ENCODE measurements at regions not wholly inside any gene's neighbourhood (a gene's known extent, or its start where the extent isn't known, plus 50 kb on each side); places are given as distances from the start of the nearest gene placed in this dataset.
A peak's percentile ranks its signal among the peaks of the same experiment; 100 is the strongest.

DNA sequence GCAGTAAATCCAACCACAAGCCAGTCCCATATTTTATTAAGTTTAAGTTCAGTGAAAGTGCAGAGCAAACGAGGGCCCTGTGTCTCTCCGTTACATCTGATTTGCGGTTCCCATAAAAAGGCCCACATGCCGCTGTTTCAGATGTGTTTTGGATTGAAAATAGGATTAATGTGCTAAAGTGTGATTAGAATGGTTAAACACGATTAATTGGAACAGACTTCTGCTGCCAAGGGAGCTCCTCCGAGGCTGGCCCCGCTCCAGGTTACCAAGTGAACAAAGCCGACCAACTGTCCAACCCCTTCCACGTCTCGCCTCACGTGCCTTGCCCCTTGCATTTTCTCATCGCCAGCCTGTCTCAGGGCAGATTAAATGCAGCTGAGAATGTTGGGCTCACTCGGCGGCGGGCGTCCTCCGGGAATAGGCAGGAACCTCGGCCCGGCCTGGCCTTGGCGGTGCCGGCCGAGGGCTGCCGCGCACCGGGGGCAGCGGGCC is 166.5 kb upstream of the GSC start:
- 13 to 16% methylated on average over 12 to 20 of the region's 26 CpGs for WGBS, 2 donors
- Histone ChIP-seq H3K4me1 (peaks cover 8 to 13% of the 10 kb centered on the region in 2 donors), H3K9me3 (no peaks in the 10 kb centered on the region), H3K4me3 (replicated peaks in 1 of 3) (peak overlapping the region in 1 of 3 donors; percentile 14), H3K36me3 (no peaks in the 10 kb centered on the region), H3K27me3 (no peaks in the 10 kb centered on the region), H3K27ac (peak overlapping the region; percentile 35 to 61 (median 57))
- peak in 1 of 2 donors; percentile 54 for TF ChIP-seq POLR2A (IDR thresholded peaks at IDR 0.05)
- TF ChIP-seq, protein P1, sequence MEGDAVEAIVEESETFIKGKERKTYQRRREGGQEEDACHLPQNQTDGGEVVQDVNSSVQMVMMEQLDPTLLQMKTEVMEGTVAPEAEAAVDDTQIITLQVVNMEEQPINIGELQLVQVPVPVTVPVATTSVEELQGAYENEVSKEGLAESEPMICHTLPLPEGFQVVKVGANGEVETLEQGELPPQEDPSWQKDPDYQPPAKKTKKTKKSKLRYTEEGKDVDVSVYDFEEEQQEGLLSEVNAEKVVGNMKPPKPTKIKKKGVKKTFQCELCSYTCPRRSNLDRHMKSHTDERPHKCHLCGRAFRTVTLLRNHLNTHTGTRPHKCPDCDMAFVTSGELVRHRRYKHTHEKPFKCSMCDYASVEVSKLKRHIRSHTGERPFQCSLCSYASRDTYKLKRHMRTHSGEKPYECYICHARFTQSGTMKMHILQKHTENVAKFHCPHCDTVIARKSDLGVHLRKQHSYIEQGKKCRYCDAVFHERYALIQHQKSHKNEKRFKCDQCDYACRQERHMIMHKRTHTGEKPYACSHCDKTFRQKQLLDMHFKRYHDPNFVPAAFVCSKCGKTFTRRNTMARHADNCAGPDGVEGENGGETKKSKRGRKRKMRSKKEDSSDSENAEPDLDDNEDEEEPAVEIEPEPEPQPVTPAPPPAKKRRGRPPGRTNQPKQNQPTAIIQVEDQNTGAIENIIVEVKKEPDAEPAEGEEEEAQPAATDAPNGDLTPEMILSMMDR (IDR thresholded peaks at IDR 0.05), result no peak
- DNase-seq, result peak; percentile 88 to 89
- intact Hi-C loops (cut with DNase I), result no loop called here

DNA sequence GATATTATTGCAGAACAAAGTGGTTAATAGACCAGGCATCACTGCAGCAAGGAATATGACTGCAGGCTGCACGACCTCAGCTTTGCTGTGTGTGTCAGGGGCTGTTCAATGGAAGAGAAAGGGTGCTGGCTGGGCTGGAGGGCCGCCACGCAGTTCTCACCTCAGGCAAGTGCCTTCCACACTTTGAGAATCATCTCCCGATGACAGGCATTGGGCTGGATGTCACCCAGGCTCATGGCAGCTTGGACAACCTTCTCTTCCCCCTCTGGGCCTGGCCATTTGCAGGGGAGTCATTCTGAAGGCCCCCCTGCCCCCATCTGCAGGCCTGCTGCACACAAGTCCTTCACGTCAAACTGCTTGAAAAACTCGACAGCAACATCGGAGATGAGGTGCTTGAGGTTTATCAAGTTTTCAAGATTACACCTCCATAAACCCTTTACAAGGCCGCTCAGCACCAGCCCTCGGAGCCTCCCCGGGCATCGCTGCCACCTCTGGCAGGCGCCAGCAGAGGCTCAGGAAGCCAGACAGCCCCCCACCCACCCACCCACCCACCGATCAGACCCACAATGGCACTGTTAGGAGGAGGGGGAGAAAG is 165.9 kb upstream of the GSC start:
- TF ChIP-seq, protein P1 (IDR thresholded peaks at IDR 0.05), result no peak
- TF ChIP-seq POLR2A (IDR thresholded peaks at IDR 0.05), result no peak
- no peak overlapping the region for H3K27ac ChIP-seq
- 70 to 73% methylated on average over 7 to 10 of the region's 13 CpGs for WGBS, 2 donors
- H3K36me3 ChIP-seq, result no peaks in the 10 kb centered on the region
- DNase-seq, result no peak
- no peaks in the 10 kb centered on the region for H3K27me3 ChIP-seq
- H3K4me3 ChIP-seq (replicated peaks in 1 of 3), result no peak overlapping the region
- no peaks in the 10 kb centered on the region for H3K9me3 ChIP-seq
- peaks cover 8 to 13% of the 10 kb centered on the region in 2 donors for H3K4me1 ChIP-seq
- intact Hi-C loops (cut with DNase I), result no loop called here

DNA sequence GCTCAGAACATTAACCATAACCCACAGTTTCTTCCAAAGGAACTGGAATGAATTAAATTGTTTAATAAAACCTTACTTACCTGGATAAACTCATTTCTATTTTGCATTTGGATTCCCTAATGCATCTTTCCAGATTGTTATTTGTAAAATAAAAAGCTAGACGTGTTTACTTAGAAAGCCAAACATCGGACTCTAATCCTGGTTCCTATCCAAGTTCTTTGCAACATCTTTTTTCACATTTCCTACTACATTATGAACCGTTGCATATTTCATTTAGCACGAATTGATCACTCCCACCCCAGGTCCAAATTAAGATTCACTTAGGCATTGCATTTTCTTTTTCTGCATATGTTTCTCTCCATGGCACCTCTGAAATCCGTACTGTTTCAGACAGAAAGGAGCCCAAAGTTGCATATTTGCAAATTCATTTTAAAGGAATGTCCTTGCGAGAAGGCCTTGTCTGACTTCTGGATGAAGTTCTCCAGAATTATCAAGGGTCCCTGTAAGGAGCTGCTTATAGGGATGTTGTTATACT is 164.4 kb upstream of the GSC start:
- Histone ChIP-seq H3K4me3 (replicated peaks in 1 of 3) (no peak overlapping the region), H3K27me3 (no peaks in the 10 kb centered on the region), H3K36me3 (no peaks in the 10 kb centered on the region), H3K27ac (no peak overlapping the region), H3K9me3 (no peaks in the 10 kb centered on the region), H3K4me1 (peaks cover 8 to 13% of the 10 kb centered on the region in 2 donors)
- intact Hi-C loops (cut with DNase I), result no loop called here
- no peak for DNase-seq
- TF ChIP-seq POLR2A (IDR thresholded peaks at IDR 0.05), result no peak
- TF ChIP-seq, protein P1 (IDR thresholded peaks at IDR 0.05), result no peak
- 60 to 63% methylated on average over 6 of the region's 6 CpGs for WGBS, 2 donors

DNA sequence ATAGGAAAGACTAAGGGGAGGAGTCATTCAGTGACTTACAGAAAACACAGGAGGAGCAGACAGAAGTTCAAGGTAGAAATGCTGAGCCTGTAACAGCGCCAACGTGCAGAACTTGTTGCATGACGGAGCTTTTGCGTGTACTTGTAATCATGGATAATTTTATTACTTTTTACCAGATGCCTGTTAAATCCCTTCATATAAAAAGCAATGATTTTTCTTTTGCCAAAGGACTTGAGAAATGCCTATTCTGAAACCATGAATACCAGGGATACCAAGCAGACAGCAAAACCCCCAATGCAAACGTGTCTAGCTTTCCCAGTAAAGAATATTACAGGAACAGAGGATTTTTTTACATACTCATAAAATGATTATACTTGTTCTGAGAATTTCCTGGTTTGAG is 163.6 kb upstream of the GSC start:
- peaks cover 8 to 13% of the 10 kb centered on the region in 2 donors for H3K4me1 ChIP-seq
- intact Hi-C loops (cut with DNase I), result no loop called here

DNA sequence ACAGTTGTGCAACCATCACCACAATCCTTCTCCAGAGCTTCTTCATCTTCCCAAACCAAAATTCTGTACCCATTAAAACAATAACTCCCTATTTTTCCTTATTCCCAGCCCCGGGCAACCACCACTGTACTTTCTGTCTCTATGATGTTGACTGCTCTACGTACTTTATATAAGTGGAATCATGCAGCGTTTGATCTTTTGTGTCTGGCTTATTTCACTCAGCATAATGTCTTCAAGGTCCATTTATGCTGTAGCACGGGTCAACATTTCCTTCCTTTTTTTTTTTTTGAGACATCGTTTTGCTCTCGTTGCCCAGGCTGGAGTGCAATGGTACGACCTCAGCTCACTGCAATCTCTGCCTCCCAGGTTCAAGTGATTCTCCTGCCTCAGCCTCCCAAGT is 162.7 kb upstream of the GSC start:
- intact Hi-C loops (cut with DNase I), result no loop called here
- H3K4me1 ChIP-seq, result peaks cover 8 to 13% of the 10 kb centered on the region in 2 donors
- no peak overlapping the region for H3K4me3 ChIP-seq (replicated peaks in 1 of 3)
- H3K27me3 ChIP-seq, result no peaks in the 10 kb centered on the region
- H3K27ac ChIP-seq, result no peak overlapping the region
- no peaks in the 10 kb centered on the region for H3K36me3 ChIP-seq
- WGBS, 2 donors, result 85 to 86% methylated on average over 7 of the region's 7 CpGs
- no peaks in the 10 kb centered on the region for H3K9me3 ChIP-seq
- TF ChIP-seq, protein P1 (IDR thresholded peaks at IDR 0.05), result no peak
- no peak for TF ChIP-seq POLR2A (IDR thresholded peaks at IDR 0.05)
- DNase-seq, result no peak

More for the DNA sequence above, 163.6 kb upstream of the GSC start:
- WGBS, 2 donors, result 82 to 85% methylated on average over 5 of the region's 5 CpGs
- Histone ChIP-seq H3K36me3 (no peaks in the 10 kb centered on the region), H3K4me3 (replicated peaks in 1 of 3) (no peak overlapping the region), H3K27me3 (no peaks in the 10 kb centered on the region), H3K9me3 (no peaks in the 10 kb centered on the region), H3K27ac (no peak overlapping the region)
- TF ChIP-seq POLR2A (IDR thresholded peaks at IDR 0.05), result no peak
- TF ChIP-seq, protein P1 (IDR thresholded peaks at IDR 0.05), result no peak
- no peak for DNase-seq

Data from thyroid gland (tissue), 4 donors.